Kidney glomerular epithelial cell (primary cell): ENCODE measurements at regions not wholly inside any gene's neighbourhood (a gene's known extent, or its start where the extent isn't known, plus 50 kb on each side); places are given as distances from the start of the nearest gene placed in this dataset.

Experiments used
- DNase-seq: peaks from one replicate; lab custom pipeline; 2025; lab: John Stamatoyannopoulos, UW

- no peak for DNase-seq
These were observed 132.6 kb upstream of the PUDP start for GRCh38 chrX:7280520-7280919.

DNA sequence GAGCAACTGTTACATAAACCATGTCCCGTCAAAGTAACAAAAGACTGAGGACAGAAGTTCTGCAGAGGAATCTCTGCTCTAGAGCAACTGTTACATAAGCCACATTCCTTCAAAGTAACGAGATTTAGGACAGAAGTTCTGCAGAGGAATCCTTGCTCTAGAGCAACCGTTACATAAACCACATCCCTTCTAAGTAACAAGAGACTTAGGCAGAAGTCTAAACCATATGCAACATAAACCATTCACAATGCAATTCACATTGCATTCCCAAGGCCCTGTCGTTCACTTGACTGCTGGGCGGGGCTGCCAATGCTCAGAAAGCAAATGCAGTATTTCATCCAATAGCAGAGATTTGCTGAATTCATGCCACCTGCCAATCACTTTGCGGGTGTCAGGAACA is 124.4 kb upstream of the PUDP start:
- no peak for DNase-seq

GRCh38 chrX:7270933-7271332 is 123.0 kb upstream of the PUDP start:
- DNase-seq: no peak

GRCh38 chrX:7269991-7270390 is 122.0 kb upstream of the PUDP start:
- no peak for DNase-seq

DNA sequence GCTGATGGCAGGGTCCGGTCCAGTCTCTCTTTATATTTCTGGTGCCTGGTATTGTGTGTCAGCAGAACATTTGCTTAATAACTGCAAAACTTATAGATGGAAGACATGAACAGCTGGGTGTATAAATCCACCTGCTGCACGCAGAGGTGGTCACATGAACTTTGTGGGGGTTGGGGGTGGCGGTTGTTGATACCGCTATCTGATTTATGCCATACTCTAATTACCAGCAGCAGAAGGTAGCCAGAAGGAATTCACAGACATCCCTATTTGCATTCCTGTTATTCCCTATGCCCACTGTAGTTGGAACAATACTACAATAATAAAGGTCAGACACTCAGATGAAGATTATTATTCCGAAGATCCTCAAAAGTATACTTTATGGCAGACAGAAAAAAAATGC is 121.6 kb upstream of the PUDP start:
- no peak for DNase-seq

DNA sequence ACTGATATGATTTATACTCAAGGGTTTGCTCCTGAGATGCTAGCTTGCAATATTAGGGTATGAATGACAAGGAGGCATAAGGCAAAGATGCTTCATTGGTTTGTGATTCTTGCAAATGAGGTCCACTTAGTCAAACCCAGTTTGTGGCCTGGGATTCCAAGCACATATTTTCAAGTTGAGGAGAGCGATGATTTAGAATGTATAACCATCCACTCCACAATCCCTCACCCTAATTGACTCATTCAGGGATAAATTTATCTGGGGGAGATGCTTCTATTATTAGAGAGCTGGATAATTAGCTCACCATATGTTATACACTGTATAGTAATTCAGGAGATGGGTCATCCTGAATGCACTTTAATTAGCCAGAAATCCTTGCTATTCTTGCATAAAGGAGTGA is 118.3 kb upstream of the PUDP start:
- no peak for DNase-seq

DNA sequence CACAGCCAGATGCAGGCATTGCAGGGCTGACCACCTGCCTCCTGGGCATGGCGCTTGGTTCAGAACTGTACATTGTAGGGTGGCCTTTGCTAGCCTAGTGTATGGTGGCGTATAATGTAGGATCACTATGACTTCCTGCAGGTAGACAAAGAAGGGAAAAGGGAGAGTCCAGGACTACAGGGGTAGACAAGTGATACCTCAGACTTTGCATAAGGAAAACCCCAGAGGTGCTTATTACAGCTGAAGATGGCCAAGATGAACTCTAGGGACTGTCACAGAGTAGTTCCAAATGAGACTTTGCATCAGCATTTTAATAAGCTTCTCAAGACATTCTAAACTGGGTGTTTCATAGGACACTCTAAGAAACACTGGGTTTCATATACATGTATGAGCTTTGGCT is 116.4 kb upstream of the PUDP start:
- no peak for DNase-seq

- peak; percentile 19 for DNase-seq
These were observed 116.0 kb upstream of the PUDP start for GRCh38 chrX:7263961-7264360.

- DNase-seq: no peak
These were observed 115.4 kb upstream of the PUDP start for GRCh38 chrX:7263330-7263729.

GRCh38 chrX:7262551-7262950 is 114.6 kb upstream of the PUDP start:
- DNase-seq: no peak

- no peak for DNase-seq
These were observed 113.8 kb upstream of the PUDP start for GRCh38 chrX:7261672-7262332.

DNA sequence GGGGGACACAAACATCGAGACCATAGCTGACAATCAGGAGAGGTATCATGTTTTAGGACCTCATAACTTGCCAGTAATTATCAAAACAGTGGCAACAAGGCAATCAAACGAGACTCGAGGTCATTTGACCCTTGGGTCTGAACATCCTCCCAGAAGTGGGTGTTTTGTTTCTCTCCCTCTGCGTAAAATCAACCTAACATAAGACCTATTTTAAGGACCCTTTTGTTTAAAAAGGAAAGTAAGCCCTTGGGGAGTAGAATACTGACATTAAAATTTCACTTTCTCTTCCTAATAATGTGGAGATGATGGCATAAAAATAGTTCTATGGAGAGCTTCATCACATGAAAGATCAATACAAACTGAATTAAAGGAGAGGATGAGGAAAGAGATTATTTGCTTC is 106.2 kb upstream of the PUDP start:
- no peak for DNase-seq

GRCh38 chrX:7253565-7253964 is 105.6 kb upstream of the PUDP start:
- DNase-seq: no peak

DNA sequence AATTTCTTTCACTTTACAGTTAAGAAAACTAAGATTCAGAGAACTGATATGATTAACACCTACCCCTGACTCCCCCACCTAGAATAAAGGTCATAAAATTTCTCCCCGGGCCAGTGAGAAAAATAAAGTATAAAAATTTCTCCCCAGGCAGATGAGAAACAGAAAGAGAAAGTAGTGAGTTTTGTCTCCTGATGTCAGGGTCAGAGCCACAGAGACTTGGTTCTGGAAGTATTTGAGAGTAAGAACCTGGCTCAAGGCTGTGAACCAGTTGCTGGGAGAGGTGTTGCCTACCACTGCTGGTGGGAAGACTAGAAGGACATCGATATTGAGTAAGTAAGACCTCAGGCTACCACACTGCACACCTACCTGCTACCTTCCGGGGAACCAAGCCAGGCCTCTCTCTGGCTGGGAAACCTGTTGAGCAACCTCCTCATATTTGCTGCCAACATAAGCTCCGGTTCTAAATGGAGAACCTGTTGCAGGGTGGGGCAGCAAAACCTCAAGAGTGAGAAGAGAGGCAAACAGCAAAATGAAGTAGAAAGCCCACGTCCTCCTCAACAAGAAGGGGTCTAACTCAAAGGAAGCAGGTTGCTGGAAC is 104.2 kb upstream of the PUDP start:
- no peak for DNase-seq

DNA sequence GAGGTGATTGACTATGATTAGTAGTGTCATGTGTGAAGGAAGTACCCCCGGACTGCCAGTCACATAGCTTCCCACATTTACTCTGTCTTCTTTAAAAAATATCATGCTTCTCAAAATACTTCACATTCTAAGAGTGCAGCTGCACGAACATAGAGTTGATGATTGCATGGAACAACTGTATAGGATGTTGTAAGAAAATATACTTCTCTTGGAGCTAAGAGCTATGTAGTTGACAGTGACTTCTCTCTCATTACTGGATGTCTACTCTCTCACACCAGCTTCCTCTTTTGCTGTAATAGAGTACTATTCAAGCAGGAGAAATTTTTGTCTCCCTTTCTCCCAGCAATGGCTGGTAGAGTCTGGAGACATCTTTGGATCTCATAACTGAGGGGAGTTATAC is 99.4 kb upstream of the PUDP start:
- DNase-seq: no peak

- no peak for DNase-seq
These were observed 96.5 kb upstream of the PUDP start for GRCh38 chrX:7244405-7244804.

- DNase-seq: no peak
These were observed 94.7 kb upstream of the PUDP start for GRCh38 chrX:7242613-7243012.

- DNase-seq: no peak
These were observed 93.0 kb upstream of the PUDP start for GRCh38 chrX:7240929-7241328.

- no peak for DNase-seq
These were observed 87.1 kb upstream of the PUDP start for GRCh38 chrX:7235071-7235470.

- DNase-seq: no peak
These were observed 85.8 kb upstream of the PUDP start for GRCh38 chrX:7233580-7234406.

- DNase-seq: no peak
These were observed 80.3 kb upstream of the PUDP start for GRCh38 chrX:7228226-7228625.

DNA sequence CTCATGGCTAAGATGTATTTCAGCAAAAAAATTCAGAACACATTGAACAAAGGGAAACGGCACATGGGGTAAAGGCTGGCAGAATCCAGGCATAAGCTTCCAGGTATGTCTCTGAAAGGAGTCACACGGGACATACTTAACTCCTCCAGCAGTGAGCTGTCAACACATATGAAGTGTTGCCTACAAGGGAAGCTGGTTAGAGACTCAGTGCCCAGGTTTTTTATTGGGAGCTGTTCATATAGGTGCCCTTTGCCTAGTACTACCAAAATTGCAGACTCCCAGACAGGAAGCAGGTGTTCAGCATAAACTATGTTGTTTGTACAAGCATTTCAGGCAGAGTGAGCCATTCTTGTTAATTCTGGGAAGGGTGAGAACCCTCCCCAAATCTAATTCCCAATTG is 77.4 kb upstream of the PUDP start:
- no peak for DNase-seq

DNA sequence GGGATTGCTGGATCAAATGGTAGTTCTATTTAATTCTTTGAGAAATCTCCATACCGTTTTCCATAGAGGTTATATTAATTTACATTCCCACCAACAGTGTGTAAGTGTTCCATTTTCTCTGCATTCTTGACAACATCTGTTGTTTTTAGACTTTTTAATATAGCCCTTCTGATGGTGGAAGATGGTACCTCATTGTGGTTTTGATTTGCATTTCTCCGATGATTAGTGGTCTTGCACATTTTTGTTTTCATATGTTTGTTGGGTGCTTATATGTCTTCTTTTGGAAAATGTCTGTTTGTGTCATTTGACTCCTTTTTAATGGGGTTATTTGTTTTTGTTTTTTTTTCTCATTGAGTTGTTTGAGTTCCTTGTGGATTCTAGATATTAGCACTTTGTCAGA is 75.3 kb upstream of the PUDP start:
- no peak for DNase-seq
